ENCODE measurements at regions not wholly inside any gene's neighbourhood (a gene's known extent, or its start where the extent isn't known, plus 50 kb on each side); places are given as distances from the start of the nearest gene placed in this dataset.

- TF ChIP-seq CTCF (IDR thresholded peaks at IDR 0.05) (no peak), POLR2A (IDR thresholded peaks at IDR 0.05) (no peak)
These were observed 252.8 kb downstream of the ALG10 start for GRCh38 chr12:34275129-34275528.
